GM19463 (cell line): ENCODE measurements at regions not wholly inside any gene's neighbourhood (a gene's known extent, or its start where the extent isn't known, plus 50 kb on each side); places are given as distances from the start of the nearest gene placed in this dataset.
"Not testable (repeated sequence)": the region's sequence is repeated elsewhere in the genome, so short reads cannot be mapped to it uniquely, and the experiment has no call there.

ENCODE experiments used
- ATAC-seq: cut with Tn5 transposase; IDR thresholded peaks from one replicate; pipeline ENCODE4 v1.9.1; 2021; ENCODE audit warnings: mild to moderate bottlenecking, moderate library complexity; ENCODE audit not compliant: unreplicated experiment

GRCh38 chr16:65827231-65827630 lies 539.3 kb upstream of the CDH5 start:
- no peak for ATAC-seq

DNA sequence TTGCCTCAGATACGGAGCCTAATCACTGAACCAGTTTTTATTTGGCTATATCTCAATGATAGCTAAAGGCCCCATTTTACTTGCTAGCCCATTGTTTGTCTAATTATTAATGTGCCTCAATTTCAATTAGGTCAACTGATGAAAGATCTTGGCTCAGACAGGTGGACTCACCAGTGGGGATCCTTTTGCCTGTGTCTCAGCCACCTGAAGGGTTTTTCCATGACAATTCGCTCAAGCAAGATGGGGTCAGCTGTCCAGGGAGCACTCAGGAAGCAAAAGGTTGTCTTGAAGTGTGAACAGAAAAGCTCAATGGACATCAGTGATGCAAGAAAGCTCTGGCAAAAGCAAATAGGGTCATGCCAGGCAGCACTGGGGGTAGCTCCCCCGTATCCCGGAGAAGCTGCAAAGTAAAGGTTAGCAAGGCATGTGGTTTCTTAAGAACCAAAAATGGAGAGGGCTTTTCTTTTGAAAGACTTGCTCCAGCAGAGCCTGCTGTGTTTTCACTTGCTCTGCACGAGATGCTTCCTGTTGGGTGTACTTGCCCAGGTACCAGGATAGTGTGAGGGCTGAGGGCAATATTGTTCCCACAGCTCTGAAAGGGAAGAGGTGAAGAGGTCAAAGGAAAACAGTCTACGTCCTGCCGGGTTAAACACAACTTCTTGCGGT lies 541.2 kb upstream of the CDH5 start:
- ATAC-seq, result no peak

DNA sequence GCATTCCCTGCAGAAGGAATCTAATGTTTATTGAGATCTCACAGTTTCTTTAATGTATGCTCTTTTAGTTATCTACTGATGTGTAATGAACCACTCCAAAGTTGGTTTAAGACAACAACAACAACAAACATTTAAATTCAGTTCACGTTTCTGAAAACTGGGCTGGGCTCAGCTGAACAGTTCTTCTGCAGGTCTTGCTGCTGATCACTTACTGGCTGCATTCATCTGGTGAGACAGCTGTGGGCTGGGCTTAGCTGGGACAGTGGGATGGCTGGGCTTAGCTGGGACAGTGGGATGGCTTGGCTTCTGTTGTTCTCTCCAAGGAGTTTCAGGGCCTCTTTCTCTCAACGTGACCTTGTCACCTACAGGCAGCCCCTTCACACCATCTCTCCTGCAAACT lies 544.3 kb upstream of the CDH5 start:
- ATAC-seq, result no peak

DNA sequence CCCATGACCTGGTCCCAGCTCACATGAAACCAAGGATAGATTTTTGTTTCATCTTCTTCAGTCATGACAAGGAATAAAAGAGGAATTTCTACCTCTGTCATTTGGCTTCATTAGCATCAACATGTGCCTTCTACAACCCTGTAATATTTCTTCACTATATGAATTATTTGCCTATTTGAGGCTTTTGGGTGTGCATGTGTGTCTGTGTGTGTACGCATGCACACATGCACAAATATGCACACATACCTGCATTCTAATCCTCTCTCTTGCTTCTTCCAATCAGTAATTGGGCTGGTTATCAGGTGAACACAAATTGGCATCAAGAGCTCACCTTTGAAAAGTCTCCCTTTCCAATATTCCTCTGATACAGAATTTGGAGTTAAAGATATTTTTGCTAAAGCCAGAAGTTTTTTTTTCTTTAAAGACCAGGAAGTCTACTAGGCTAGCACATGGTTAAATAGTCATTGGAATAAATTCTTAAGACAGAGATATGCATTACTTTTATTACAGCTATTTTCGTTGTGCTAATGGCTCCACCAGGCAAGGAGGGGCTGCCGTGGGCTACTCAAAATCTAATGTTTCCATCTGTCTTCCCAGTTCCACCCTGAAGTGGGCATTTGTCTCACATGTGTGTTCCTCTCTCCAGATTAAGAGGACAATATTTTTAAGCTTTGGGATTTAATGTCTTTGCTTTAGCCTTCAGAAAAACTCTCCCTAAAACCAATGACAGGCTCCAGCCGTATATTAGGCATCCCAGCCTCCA lies 547.2 kb upstream of the CDH5 start:
- no peak for ATAC-seq

DNA sequence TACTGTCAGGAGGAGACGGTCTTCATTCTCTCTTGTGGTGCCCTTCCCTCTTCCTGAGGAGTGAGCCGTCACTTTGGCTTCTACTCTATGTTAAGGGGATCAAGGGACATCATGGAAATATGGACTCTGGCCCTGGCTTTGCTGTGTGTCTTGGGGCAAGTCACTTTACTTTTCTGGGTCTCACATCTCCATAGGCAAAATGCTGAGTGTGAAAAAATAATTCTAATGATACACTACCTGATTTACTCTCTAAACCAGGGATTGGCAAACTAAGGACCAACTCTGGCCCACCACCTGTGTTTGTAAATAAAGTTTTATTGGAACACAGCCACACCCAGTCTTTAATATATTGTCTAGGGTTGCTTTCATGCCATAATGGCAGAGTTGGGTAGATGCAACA lies 548.7 kb upstream of the CDH5 start:
- no peak for ATAC-seq

DNA sequence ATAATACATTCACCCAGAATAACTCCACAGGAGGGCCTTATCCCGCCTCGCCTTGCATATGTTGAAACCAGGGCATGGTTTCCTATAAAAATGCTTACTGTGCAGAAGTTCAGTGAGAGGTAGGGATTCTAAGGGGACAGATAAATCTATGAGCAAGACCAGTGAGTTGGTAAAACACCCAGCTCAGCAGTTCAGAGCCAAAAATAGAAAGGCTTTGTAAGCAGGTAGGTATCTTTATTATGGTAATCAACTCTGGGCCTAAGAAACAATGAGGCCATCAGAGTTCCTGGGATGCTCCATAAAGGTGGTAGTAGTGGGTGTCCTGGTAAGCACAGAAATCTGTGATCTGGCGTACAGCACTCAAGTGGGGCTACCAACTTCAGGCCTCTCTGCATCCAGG lies 549.4 kb upstream of the CDH5 start:
- ATAC-seq, result no peak

DNA sequence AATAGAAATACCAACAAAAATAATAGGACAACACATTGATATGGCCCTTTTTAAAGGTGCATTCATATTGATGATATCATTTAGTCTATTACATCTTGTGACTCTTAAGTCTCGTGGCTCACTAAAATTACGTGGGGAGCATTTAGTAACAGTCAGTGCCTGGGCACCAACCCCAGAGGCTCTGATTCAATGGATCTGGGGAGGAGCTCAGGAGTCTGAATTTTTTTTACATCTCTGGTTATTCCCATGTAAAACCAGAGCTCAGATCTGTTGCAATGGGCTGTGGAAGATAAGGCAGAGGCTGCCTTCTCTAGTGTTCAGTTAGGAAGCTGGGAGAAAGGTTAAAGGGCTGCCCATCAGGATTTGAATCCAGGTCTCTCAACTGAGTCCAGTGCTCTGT lies 549.9 kb upstream of the CDH5 start:
- ATAC-seq, result no peak

- ATAC-seq, result no peak
These were observed 550.8 kb upstream of the CDH5 start for GRCh38 chr16:65815707-65816106.

- ATAC-seq, result not testable (repeated sequence)
These were observed 552.6 kb upstream of the CDH5 start for GRCh38 chr16:65813879-65814278.

- ATAC-seq, result no peak
These were observed 556.9 kb upstream of the CDH5 start for GRCh38 chr16:65809627-65810026.

GRCh38 chr16:65808790-65809189 lies 557.7 kb upstream of the CDH5 start:
- no peak for ATAC-seq

GRCh38 chr16:65807858-65808257 lies 558.6 kb upstream of the CDH5 start:
- ATAC-seq, result no peak

- ATAC-seq, result not testable (repeated sequence)
These were observed 560.8 kb upstream of the CDH5 start for GRCh38 chr16:65805704-65806103.

DNA sequence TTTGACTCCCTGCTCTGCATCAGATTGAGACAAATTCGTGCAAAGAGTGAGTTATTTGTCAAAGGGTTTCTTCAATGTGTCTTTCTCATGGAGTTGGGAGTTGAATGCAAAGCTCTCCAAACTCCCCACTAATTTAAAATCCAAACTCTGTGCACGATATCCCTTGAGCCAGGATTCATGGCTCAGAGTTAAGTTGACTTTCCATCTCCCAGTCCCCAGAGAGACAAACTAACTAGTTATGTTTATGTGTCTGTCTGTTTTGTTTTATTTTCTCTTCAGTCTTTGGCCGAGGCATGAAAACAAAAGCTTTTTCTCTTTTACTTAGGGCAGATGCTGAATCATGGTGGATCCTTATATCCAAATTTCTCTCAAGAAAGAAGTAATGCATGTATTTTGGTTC lies 570.0 kb upstream of the CDH5 start:
- ATAC-seq, result no peak

GRCh38 chr16:65794973-65795372 lies 571.5 kb upstream of the CDH5 start:
- no peak for ATAC-seq

GRCh38 chr16:65793781-65794180 lies 572.7 kb upstream of the CDH5 start:
- no peak for ATAC-seq

GRCh38 chr16:65790768-65791167 lies 575.7 kb upstream of the CDH5 start:
- ATAC-seq, result no peak

DNA sequence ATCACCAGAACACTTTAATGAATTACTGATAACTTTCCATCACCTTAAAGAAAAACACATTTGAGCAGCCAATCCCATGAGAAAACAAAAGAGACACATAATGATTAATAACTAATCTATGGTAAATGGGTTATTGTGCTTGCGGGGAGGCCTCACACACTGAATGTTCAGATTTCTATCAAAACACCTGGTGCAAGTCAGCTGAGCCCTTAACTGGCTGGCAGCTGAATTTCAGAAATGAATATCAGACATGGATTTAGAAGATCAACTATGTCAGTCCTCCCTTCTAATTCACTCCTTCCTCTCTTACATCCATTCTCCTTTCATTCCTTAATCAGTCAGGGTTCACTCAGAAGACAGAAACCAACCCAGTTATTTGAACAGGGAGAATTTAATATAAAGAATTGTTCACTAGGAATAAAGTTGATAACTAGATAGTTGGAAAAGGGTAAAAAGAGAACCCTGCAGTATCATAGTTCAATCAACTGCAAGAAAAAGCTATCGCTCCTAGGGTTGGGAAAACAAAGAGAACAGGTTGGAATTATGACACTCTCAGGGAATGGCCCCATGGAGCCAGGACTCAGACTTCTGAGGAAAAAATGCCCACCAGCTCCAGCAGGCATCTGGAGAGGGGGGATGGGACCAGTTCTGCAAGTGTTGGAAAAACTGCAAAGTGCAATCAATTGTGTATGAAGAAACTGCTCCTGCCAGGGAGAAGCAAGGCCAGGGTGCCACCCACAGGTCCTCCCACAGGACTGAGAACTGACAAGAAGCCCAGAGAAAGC lies 577.1 kb upstream of the CDH5 start:
- no peak for ATAC-seq

DNA sequence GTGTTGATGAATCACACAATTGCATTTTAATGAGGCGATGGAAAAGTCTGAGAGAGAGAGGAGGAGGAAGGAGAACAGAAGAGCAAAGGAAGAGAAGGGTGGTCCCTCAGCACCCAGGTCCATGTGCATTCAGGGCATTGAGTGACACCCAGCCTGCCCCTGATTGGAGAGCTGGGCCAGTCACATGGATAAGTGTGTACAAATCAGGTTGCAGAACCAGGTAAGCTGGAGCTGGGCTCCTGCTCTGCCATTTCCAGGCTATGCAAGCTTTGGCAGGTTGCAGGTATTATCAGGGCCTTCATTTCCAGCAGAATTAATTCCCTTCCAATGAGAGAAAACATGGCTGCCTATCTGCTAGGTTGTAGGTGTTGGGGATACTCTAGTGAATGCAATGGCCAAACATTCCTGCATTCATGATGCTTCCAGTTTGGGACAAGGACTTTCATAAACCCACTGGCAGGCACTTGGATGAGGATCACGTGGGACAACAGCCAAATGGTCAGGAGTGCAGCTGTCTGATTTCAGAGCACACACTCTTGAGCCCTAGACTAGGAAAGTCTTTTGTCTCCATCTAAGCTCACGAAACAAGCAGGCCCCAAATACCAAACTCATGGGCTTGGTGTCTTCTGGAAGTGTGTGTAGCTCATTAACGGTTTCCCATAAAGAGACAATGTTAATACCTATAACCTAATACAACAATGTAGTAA lies 577.9 kb upstream of the CDH5 start:
- ATAC-seq, result no peak

- no peak for ATAC-seq
These were observed 578.6 kb upstream of the CDH5 start for GRCh38 chr16:65787921-65788320.

- no peak for ATAC-seq
These were observed 579.6 kb upstream of the CDH5 start for GRCh38 chr16:65786916-65787315.
